ENCODE measurements at regions not wholly inside any gene's neighbourhood (a gene's known extent, or its start where the extent isn't known, plus 50 kb on each side); places are given as distances from the start of the nearest gene placed in this dataset.

- no peak for TF ChIP-seq CTBP2 (IDR thresholded peaks at IDR 0.05; ENCODE audit: borderline replicate concordance, insufficient read depth, insufficient read length, low read length)
Measured at GRCh38 chr20:58040447-58041290, 187.8 kb downstream of the ANKRD60 start (continued).

Data from H1 (cell line).